MM.1S (cell line): ENCODE measurements at regions not wholly inside any gene's neighbourhood (a gene's known extent, or its start where the extent isn't known, plus 50 kb on each side); places are given as distances from the start of the nearest gene placed in this dataset.

Experiments
- DNase-seq: peaks from one replicate; pipeline ENCODE4 v3.0.0-alpha.2; 2015
- H2AFZ ChIP-seq: fragments of 300-600 bp; sonication (generic); 2 replicates; pipeline ENCODE4 v1.6.0; 2016; ENCODE audit warnings: antibody characterized with exemption, low read length
- H3F3A ChIP-seq: fragments of 300-600 bp; sonication (generic); 2 replicates; pipeline ENCODE4 v1.6.1; 2016; ENCODE audit warnings: mild to moderate bottlenecking, antibody characterized with exemption, low read length, moderate library complexity, mixed read lengths; ENCODE audit not compliant: insufficient read depth
- H3K27ac ChIP-seq: fragments of 300-600 bp; sonication (generic); 2 replicates; pipeline ENCODE4 v1.5.1; 2016; ENCODE audit warnings: mild to moderate bottlenecking, low read length
- H3K27me3 ChIP-seq: fragments of 300-600 bp; sonication (generic); replicated peaks from 2 replicates; pipeline ENCODE4 v1.6.0; 2016; ENCODE audit warnings: low read length; ENCODE audit not compliant: insufficient read depth
- H3K36me3 ChIP-seq: fragments of 300-600 bp; sonication (generic); replicated peaks from 2 replicates; pipeline ENCODE4 v1.6.1; 2016; ENCODE audit warnings: mild to moderate bottlenecking, low read length, mixed read lengths; ENCODE audit not compliant: insufficient read depth
- H3K4me1 ChIP-seq: fragments of 300-600 bp; sonication (generic); 2 replicates; pipeline ENCODE4 v1.6.1; 2016; ENCODE audit warnings: low read length, mixed read lengths
- H3K4me2 ChIP-seq: fragments of 300-600 bp; sonication (generic); 2 replicates; pipeline ENCODE4 v1.6.0; 2016; ENCODE audit warnings: low read depth, low read length
- H3K4me3 ChIP-seq: fragments of 300-600 bp; sonication (generic); 2 replicates; pipeline ENCODE4 v1.5.1; 2016; ENCODE audit warnings: low read length, mixed read lengths
- H3K79me2 ChIP-seq: fragments of 300-600 bp; sonication (generic); 2 replicates; pipeline ENCODE4 v1.6.1; 2016; ENCODE audit warnings: mixed run types, low read length, mixed read lengths
- H3K9ac ChIP-seq: fragments of 300-600 bp; sonication (generic); 2 replicates; pipeline ENCODE4 v1.6.1; 2016; ENCODE audit warnings: low read length, mixed read lengths
- H3K9me2 ChIP-seq: fragments of 300-600 bp; sonication (generic); replicated peaks from 2 replicates; pipeline ENCODE4 v1.6.1; 2016; ENCODE audit warnings: mild to moderate bottlenecking, low read length, mixed read lengths; ENCODE audit not compliant: insufficient read depth
- H3K9me3 ChIP-seq: fragments of 300-600 bp; sonication (generic); replicated peaks from 2 replicates; pipeline ENCODE4 v1.6.1; 2016; ENCODE audit warnings: mild to moderate bottlenecking, low read length, mixed read lengths; ENCODE audit not compliant: insufficient read depth
- H4K20me1 ChIP-seq: fragments of 300-600 bp; sonication (generic); 2 replicates; pipeline ENCODE4 v1.6.1; 2016; ENCODE audit warnings: mild to moderate bottlenecking, low read length, moderate library complexity, mixed read lengths; ENCODE audit not compliant: insufficient read depth
- EZH2 ChIP-seq: fragments of 300-600 bp; sonication (generic); optimal IDR thresholded peaks from 2 replicates; pipeline ENCODE3; 2017; ENCODE audit warnings: low read depth, mild to moderate bottlenecking, antibody characterized with exemption, low read length, mixed read lengths
- EZH2phosphoT487 ChIP-seq: fragments of 300-600 bp; sonication (generic); IDR thresholded peaks from 2 replicates; pipeline ENCODE4 v1.6.1; 2018; ENCODE audit warnings: antibody characterized with exemption, low read length
- TF ChIP-seq, protein P1 (sequence below): fragments of 300-600 bp; sonication (generic); IDR thresholded peaks from 2 replicates; pipeline ENCODE4 v1.5.1; 2016; ENCODE audit warnings: antibody characterized with exemption, low read length, mixed read lengths

GRCh38 chr4:23959396-23960148 lies 69.7 kb upstream of the PPARGC1A start:
- Histone ChIP-seq H2AFZ (no peak overlapping the region), H3K27me3 (no peaks in the 10 kb centered on the region), H3K79me2 (no peaks in the 10 kb centered on the region), H3K4me2 (no peak overlapping the region), H3K9me2 (no peaks in the 10 kb centered on the region), H3K9ac (no peak overlapping the region), H3F3A (no peaks in the 10 kb centered on the region), H3K4me1 (no peaks in the 10 kb centered on the region), H3K27ac (no peak overlapping the region), H3K9me3 (no peaks in the 10 kb centered on the region), H3K36me3 (no peaks in the 10 kb centered on the region), H4K20me1 (no peaks in the 10 kb centered on the region), H3K4me3 (no peak overlapping the region)
- TF ChIP-seq EZH2 (no peak), EZH2phosphoT487 (no peak)
- TF ChIP-seq, protein P1, sequence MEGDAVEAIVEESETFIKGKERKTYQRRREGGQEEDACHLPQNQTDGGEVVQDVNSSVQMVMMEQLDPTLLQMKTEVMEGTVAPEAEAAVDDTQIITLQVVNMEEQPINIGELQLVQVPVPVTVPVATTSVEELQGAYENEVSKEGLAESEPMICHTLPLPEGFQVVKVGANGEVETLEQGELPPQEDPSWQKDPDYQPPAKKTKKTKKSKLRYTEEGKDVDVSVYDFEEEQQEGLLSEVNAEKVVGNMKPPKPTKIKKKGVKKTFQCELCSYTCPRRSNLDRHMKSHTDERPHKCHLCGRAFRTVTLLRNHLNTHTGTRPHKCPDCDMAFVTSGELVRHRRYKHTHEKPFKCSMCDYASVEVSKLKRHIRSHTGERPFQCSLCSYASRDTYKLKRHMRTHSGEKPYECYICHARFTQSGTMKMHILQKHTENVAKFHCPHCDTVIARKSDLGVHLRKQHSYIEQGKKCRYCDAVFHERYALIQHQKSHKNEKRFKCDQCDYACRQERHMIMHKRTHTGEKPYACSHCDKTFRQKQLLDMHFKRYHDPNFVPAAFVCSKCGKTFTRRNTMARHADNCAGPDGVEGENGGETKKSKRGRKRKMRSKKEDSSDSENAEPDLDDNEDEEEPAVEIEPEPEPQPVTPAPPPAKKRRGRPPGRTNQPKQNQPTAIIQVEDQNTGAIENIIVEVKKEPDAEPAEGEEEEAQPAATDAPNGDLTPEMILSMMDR: no peak
- no peak for DNase-seq

- TF ChIP-seq, protein P1: no peak
- TF ChIP-seq EZH2 (no peak), EZH2phosphoT487 (no peak)
- H4K20me1 ChIP-seq: no peaks in the 10 kb centered on the region
- H3K27ac ChIP-seq: no peak overlapping the region
- H3F3A ChIP-seq: no peaks in the 10 kb centered on the region
- no peaks in the 10 kb centered on the region for H3K27me3 ChIP-seq
- H3K4me1 ChIP-seq: no peaks in the 10 kb centered on the region
- no peak for DNase-seq
- no peak overlapping the region for H3K9ac ChIP-seq
- no peaks in the 10 kb centered on the region for H3K36me3 ChIP-seq
- no peak overlapping the region for H2AFZ ChIP-seq
- no peaks in the 10 kb centered on the region for H3K79me2 ChIP-seq
- no peak overlapping the region for H3K4me3 ChIP-seq
- no peak overlapping the region for H3K4me2 ChIP-seq
- no peaks in the 10 kb centered on the region for H3K9me3 ChIP-seq
- no peaks in the 10 kb centered on the region for H3K9me2 ChIP-seq
Observed at GRCh38 chr4:23958749-23959148, 68.9 kb upstream of the PPARGC1A start.

- Histone ChIP-seq H3K4me2 (no peak overlapping the region), H4K20me1 (no peaks in the 10 kb centered on the region), H3K36me3 (no peaks in the 10 kb centered on the region), H3F3A (no peaks in the 10 kb centered on the region), H3K9me2 (no peaks in the 10 kb centered on the region), H3K4me3 (no peak overlapping the region), H3K27ac (no peak overlapping the region), H3K79me2 (no peaks in the 10 kb centered on the region), H3K27me3 (no peaks in the 10 kb centered on the region), H2AFZ (no peak overlapping the region), H3K9me3 (no peaks in the 10 kb centered on the region), H3K9ac (no peak overlapping the region), H3K4me1 (peaks cover 3% of the 10 kb centered on the region; the same call in 1 of the 2 replicates)
- TF ChIP-seq, protein P1: peak; percentile 20; the same call in 1 of the 2 replicates
- TF ChIP-seq EZH2phosphoT487: no peak
- DNase-seq: peak; percentile 17
Observed at GRCh38 chr4:23957465-23957864, 67.6 kb upstream of the PPARGC1A start.
